HepG2 (cell line): ENCODE measurements at regions not wholly inside any gene's neighbourhood (a gene's known extent, or its start where the extent isn't known, plus 50 kb on each side); places are given as distances from the start of the nearest gene placed in this dataset.

Source experiments
- ATAC-seq: fragments of 200-7000 bp; cut with Tn5 transposase; 3 replicates; pipeline ENCODE4 v1.9.1; 2020; ENCODE audit warnings: mild to moderate bottlenecking, moderate library complexity
- BruUV-seq: library from RNA; stranded (reverse); fragments of 400-500 nt; replicated peaks from 2 replicates; lab custom pipeline; 2021; lab: Mats Ljungman, UMichigan
- CTCF ChIA-PET: fragments of 300-600 bp; formaldehyde crosslinking; extraction: SDS; loops from one replicate; lab custom pipeline; 2021; ENCODE audit warnings: low total read pairs, inconsistent platforms, low intra/inter-chr PET ratio; lab: Yijun Ruan, JAX
- POLR2A ChIA-PET: fragments of 350-600 bp; sonication (Branson Sonifier 250); formaldehyde crosslinking; loops from one replicate; lab custom pipeline; 2020; ENCODE audit warnings: antibody characterized with exemption, inconsistent platforms; lab: Yijun Ruan, JAX
- DNase-seq: peaks from one replicate; pipeline ENCODE4 v3.0.0-alpha.2; 2015; ENCODE audit warnings: low spot score
- FAIRE-seq: peaks from 3 replicates; lab custom pipeline; 2011; peaks lifted over from hg19 to GRCh38; lab: Jason Lieb, UNC
- H2AFZ ChIP-seq: one replicate; pipeline ENCODE4 v1.6.1; 2011; ENCODE audit warnings: low read length, inconsistent platforms
- H3K27ac ChIP-seq: fragments of 300-600 bp; 3 replicates; pipeline ENCODE4 v1.8.0; 2011; ENCODE audit warnings: mixed run types, mild to moderate bottlenecking, mixed read lengths, low read length, inconsistent platforms; ENCODE audit not compliant: insufficient read depth; ENCODE audit errors: extremely low read length
- H3K27me3 ChIP-seq, 2 experiments: fragments of 200-600 bp in 1 of 2; 2 replicates in 1 of 2; 3 replicates in 1 of 2; pipeline versions ENCODE4 v1.6.0 to v1.8.0; 2011; ENCODE audit warnings: low read length in 2 of 2, mild to moderate bottlenecking in 2 of 2, moderate library complexity in 2 of 2, inconsistent platforms in 1 of 2; ENCODE audit not compliant: insufficient read depth in 2 of 2, control insufficient read depth in 1 of 2
- H3K36me3 ChIP-seq, 2 experiments: fragments of 200-600 bp in 1 of 2; replicated peaks in 1 of 2; 2 replicates in 1 of 2; 3 replicates in 1 of 2; pipeline versions ENCODE4 v1.5.1 to v1.8.0; 2011; ENCODE audit warnings: low read length in 2 of 2, inconsistent platforms in 1 of 2; ENCODE audit not compliant: insufficient read depth in 2 of 2, control insufficient read depth in 1 of 2
- H3K4me1 ChIP-seq: 2 replicates; pipeline ENCODE4 v1.5.1; 2012; ENCODE audit warnings: low read length, inconsistent platforms; ENCODE audit not compliant: insufficient read depth
- H3K4me2 ChIP-seq: 2 replicates; pipeline ENCODE4 v1.6.0; 2011; ENCODE audit warnings: low read depth, low read length, inconsistent platforms
- H3K4me3 ChIP-seq, 3 experiments: fragments of 200-600 bp in 1 of 3; sonication (generic), shearing (Covaris generic) in 1 of 3; replicated peaks in 1 of 3; 2 replicates each; pipeline ENCODE4 v1.5.1; 2011 to 2016; ENCODE audit warnings: low read length in 3 of 3, inconsistent platforms in 2 of 3, low read depth in 2 of 3, mild to moderate bottlenecking in 2 of 3, control low read depth in 1 of 3, mixed read lengths in 1 of 3; ENCODE audit not compliant: insufficient read depth in 1 of 3
- H3K79me2 ChIP-seq: one replicate; pipeline ENCODE4 v1.6.1; 2011; ENCODE audit warnings: low read length, inconsistent platforms; ENCODE audit not compliant: insufficient read depth
- H3K9ac ChIP-seq: 2 replicates; pipeline ENCODE4 v1.6.0; 2011; ENCODE audit warnings: mild to moderate bottlenecking, low read depth, low read length, inconsistent platforms; ENCODE audit not compliant: insufficient read depth
- H3K9me3 ChIP-seq: 2 replicates; pipeline ENCODE4 v1.5.1; 2012; ENCODE audit warnings: mild to moderate bottlenecking, low read length
- H4K20me1 ChIP-seq: 2 replicates; pipeline ENCODE4 v1.6.0; 2011; ENCODE audit warnings: inconsistent platforms, mild to moderate bottlenecking, low read length, moderate library complexity; ENCODE audit not compliant: insufficient read depth
- KLF15 ChIP-seq: sonication (generic); formaldehyde crosslinking; IDR thresholded peaks from 2 replicates; pipeline ENCODE4 v1.8.1; 2023; ENCODE audit warnings: borderline replicate concordance, mild to moderate bottlenecking, inconsistent platforms, missing genetic modification reagents, mixed read lengths
- KLF9 ChIP-seq: IDR thresholded peaks from 2 replicates; pipeline ENCODE4 v1.6.1; 2016; ENCODE audit warnings: low read depth
- ZFP36L2 ChIP-seq: sonication (generic); formaldehyde crosslinking; IDR thresholded peaks from 2 replicates; pipeline ENCODE4 v1.4.0; 2020; ENCODE audit warnings: missing genetic modification reagents
- ZNF180 ChIP-seq: sonication (generic); formaldehyde crosslinking; IDR thresholded peaks from 2 replicates; pipeline ENCODE4 v1.4.0; 2020; ENCODE audit warnings: low read depth, missing genetic modification reagents, borderline replicate concordance
- ZNF367 ChIP-seq: sonication (generic); formaldehyde crosslinking; IDR thresholded peaks from 2 replicates; pipeline ENCODE4 v1.4.0; 2020; ENCODE audit warnings: missing genetic modification reagents, borderline replicate concordance
- ZNF382 ChIP-seq: sonication (generic); formaldehyde crosslinking; IDR thresholded peaks from 2 replicates; pipeline ENCODE4 v1.5.0; 2020; ENCODE audit warnings: missing genetic modification reagents, mild to moderate bottlenecking, borderline replicate concordance
- ZNF547 ChIP-seq: sonication (generic); formaldehyde crosslinking; IDR thresholded peaks from 2 replicates; pipeline ENCODE4 v1.5.1; 2020; ENCODE audit warnings: mild to moderate bottlenecking, missing genetic modification reagents
- in situ Hi-C: cut with HindIII; loops from 2 replicates; pipeline ENCODE4 v1.10.0; 2017; ENCODE audit warnings: low pct_unique_long_range_greater_than_20kb; ENCODE audit not compliant: extremely low pct_ligation_motif_present
- intact Hi-C: fragments of 100-400 bp; cut with micrococcal nuclease; formaldehyde crosslinking; loops from one replicate; pipeline ENCODE4 v1.10.0; 2022; ENCODE audit not compliant: unreplicated experiment
- TF ChIP-seq, protein P1 (sequence below): sonication (generic); formaldehyde crosslinking; IDR thresholded peaks from 2 replicates; pipeline ENCODE4 v1.5.0; 2020; ENCODE audit warnings: missing genetic modification reagents
- TF ChIP-seq, protein P2 (sequence below): sonication (generic); formaldehyde crosslinking; IDR thresholded peaks from 2 replicates; pipeline ENCODE4 v1.4.0; 2020; ENCODE audit warnings: mild to moderate bottlenecking, missing genetic modification reagents

DNA sequence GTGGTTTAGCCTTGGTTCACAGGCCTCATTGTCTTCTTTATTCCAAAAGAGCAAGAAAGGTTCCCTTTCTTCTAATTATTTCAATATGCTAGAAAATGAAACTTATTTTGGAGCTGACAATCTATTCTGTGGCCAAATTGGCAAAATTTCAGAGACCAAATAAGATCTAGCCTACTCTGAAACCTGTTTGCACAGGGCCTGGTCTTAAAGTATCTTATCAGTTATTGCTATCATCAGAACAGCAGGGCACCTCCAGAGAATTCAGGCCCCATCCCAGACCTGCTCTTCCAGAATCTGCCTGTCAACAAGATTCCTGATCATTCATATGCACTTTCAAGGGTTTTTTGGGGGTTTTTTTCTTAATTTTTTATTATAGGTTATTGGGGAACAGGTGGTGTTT, 198.7 kb downstream of the ANAPC1 start:
- CTCF ChIA-PET = no interaction called here
- intact Hi-C loops = no loop called here
- Histone ChIP-seq H3K9ac (no peak overlapping the region), H3K27me3 (peaks cover 3 to 14% of the 10 kb centered on the region in 2 experiments; a peak in 2 of 5 replicates), H3K4me2 (no peak overlapping the region), H2AFZ (no peak overlapping the region), H3K79me2 (no peaks in the 10 kb centered on the region), H3K4me1 (no peaks in the 10 kb centered on the region; the same call in 1 of the 2 replicates), H4K20me1 (no peaks in the 10 kb centered on the region), H3K36me3 (no peaks in the 10 kb centered on the region), H3K9me3 (no peaks in the 10 kb centered on the region), H3K4me3 (no peak overlapping the region), H3K27ac (no peak overlapping the region)
- no peak for ATAC-seq
- in situ Hi-C loops = loop anchor here (25.0 kb wide), 1 partner anchor 873 kb away; no protein-coding TSS in a partner anchor
- FAIRE-seq = no peak
- no TSS peak for BruUV-seq
- POLR2A ChIA-PET = no interaction called here
- TF ChIP-seq, protein P1, sequence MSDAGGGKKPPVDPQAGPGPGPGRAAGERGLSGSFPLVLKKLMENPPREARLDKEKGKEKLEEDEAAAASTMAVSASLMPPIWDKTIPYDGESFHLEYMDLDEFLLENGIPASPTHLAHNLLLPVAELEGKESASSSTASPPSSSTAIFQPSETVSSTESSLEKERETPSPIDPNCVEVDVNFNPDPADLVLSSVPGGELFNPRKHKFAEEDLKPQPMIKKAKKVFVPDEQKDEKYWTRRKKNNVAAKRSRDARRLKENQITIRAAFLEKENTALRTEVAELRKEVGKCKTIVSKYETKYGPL = no peak
- TF ChIP-seq ZNF382 (CRISPR knock-in tag) = no peak
- TF ChIP-seq ZFP36L2 (CRISPR knock-in tag) = no peak
- no peak for TF ChIP-seq KLF9 (CRISPR knock-in tag)
- TF ChIP-seq, protein P2, sequence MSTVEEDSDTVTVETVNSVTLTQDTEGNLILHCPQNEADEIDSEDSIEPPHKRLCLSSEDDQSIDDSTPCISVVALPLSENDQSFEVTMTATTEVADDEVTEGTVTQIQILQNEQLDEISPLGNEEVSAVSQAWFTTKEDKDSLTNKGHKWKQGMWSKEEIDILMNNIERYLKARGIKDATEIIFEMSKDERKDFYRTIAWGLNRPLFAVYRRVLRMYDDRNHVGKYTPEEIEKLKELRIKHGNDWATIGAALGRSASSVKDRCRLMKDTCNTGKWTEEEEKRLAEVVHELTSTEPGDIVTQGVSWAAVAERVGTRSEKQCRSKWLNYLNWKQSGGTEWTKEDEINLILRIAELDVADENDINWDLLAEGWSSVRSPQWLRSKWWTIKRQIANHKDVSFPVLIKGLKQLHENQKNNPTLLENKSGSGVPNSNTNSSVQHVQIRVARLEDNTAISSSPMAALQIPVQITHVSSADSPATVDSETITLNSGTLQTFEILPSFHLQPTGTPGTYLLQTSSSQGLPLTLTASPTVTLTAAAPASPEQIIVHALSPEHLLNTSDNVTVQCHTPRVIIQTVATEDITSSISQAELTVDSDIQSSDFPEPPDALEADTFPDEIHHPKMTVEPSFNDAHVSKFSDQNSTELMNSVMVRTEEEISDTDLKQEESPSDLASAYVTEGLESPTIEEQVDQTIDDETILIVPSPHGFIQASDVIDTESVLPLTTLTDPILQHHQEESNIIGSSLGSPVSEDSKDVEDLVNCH = no peak
- TF ChIP-seq KLF15 = no peak
- no peak for TF ChIP-seq ZNF180 (CRISPR knock-in tag)
- TF ChIP-seq ZNF547 = no peak
- no peak for TF ChIP-seq ZNF367 (CRISPR knock-in tag)
- DNase-seq = no peak
